ENCODE measurements at regions not wholly inside any gene's neighbourhood (a gene's known extent, or its start where the extent isn't known, plus 50 kb on each side); places are given as distances from the start of the nearest gene placed in this dataset.
A peak's percentile ranks its signal among the peaks of the same experiment; 100 is the strongest.

DNA sequence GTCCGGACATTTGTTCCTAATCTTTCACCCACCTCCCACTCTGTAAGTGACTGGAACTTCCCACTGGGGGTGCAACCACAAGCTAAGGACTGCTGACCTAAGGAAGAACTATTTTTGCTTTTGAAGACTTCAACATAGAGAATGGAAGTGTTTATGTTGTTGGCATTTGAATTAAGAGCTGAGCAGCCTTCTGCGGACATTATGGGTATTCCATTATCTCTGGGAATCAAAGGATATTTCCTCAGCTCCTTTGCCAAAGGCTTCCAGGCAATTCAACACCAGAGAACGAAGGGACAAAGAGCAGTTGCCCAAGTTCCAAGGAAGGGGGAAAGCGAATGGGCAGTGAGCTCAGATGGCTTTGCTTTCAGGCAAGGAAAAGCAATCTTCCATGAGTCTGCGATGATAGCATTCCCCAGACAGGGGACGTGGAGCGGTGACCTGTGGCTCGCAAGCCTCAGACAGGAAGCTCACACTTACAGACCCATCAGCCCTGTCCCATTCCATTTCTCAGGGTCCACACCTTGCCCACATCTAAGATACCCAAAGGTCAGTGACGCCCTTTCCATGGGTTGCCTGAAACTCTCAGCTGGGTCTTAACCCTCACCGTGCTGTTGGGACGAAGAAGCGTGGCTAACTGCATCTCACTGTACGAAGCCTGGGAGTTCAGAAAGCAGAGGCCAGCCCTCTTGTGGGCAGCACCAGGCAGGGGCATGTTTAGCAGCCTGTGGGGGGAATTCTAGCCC is 116.8 kb downstream of the COPS8 start:
- Histone ChIP-seq H3K27ac (ENCODE audit: low read depth in 2 of 2, low read length in 1 of 2) (peak overlapping the region in 1 of 2 experiments; percentile 91; a peak in 3 of 4 replicates), H3K4me3 (ENCODE audit: low read depth in 2 of 2, low read length in 1 of 2) (no peak overlapping the region), H3F3A (replicated peaks; ENCODE audit: insufficient read depth) (peaks cover 41% of the 10 kb centered on the region), H3K4me1 (ENCODE audit: control insufficient read depth in 1 of 2, insufficient read depth in 2 of 2, low read depth in 1 of 2, low read length in 1 of 2) (peaks cover 11 to 39% of the 10 kb centered on the region in 2 experiments; a peak in 3 of 4 replicates), H3K79me2 (ENCODE audit: insufficient read depth) (no peaks in the 10 kb centered on the region), H3K36me3 (replicated peaks in 1 of 2; ENCODE audit: control insufficient read depth in 1 of 2, insufficient read depth in 2 of 2, low read length in 1 of 2) (no peaks in the 10 kb centered on the region), H3K9ac (peak overlapping the region; percentile 35; the same call in 1 of the 2 replicates), H2AFZ (ENCODE audit: low read depth) (no peak overlapping the region), H3K9me2 (no peaks in the 10 kb centered on the region), H3K9me3 (no peaks in the 10 kb centered on the region), H3K27me3 (ENCODE audit: insufficient read depth) (no peaks in the 10 kb centered on the region), H3K4me2 (no peak overlapping the region; the same call in 1 of the 2 replicates), H4K20me1 (ENCODE audit: insufficient read depth) (no peaks in the 10 kb centered on the region)
- 86% methylated on average over 13 of the region's 13 CpGs for WGBS (ENCODE audit: low lambda C conversion rate)
- CTCF ChIA-PET: interaction anchor here (1.0 to 1.4 kb wide), 2 partner anchors 12 to 43 kb away, joined by 3 read pairs; no protein-coding TSS in a partner anchor
- no peak for DNase-seq
- POLR2A ChIA-PET: no interaction called here
- TF ChIP-seq MXI1 (IDR thresholded peaks at IDR 0.05; ENCODE audit: low read depth, low read length): no peak
- TF ChIP-seq RFX5 (IDR thresholded peaks at IDR 0.05; ENCODE audit: low read length): no peak
- TF ChIP-seq FOXJ3 (CRISPR knock-in tag; IDR thresholded peaks at IDR 0.05): no peak
- TF ChIP-seq, protein P1, sequence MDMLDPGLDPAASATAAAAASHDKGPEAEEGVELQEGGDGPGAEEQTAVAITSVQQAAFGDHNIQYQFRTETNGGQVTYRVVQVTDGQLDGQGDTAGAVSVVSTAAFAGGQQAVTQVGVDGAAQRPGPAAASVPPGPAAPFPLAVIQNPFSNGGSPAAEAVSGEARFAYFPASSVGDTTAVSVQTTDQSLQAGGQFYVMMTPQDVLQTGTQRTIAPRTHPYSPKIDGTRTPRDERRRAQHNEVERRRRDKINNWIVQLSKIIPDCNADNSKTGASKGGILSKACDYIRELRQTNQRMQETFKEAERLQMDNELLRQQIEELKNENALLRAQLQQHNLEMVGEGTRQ (IDR thresholded peaks at IDR 0.05; ENCODE audit: borderline replicate concordance, low read depth, low read length): no peak
- no peak for TF ChIP-seq ELF1 (IDR thresholded peaks at IDR 0.05)
- TF ChIP-seq JUND (IDR thresholded peaks at IDR 0.05): no peak
- TF ChIP-seq RXRA (IDR thresholded peaks at IDR 0.05; ENCODE audit: borderline replicate concordance, low read depth): no peak
- TF ChIP-seq REST (IDR thresholded peaks at IDR 0.05; ENCODE audit: low read depth, low read length): no peak
- TF ChIP-seq MAX (IDR thresholded peaks at IDR 0.05; ENCODE audit: low read depth): no peak
- TF ChIP-seq, protein P2, sequence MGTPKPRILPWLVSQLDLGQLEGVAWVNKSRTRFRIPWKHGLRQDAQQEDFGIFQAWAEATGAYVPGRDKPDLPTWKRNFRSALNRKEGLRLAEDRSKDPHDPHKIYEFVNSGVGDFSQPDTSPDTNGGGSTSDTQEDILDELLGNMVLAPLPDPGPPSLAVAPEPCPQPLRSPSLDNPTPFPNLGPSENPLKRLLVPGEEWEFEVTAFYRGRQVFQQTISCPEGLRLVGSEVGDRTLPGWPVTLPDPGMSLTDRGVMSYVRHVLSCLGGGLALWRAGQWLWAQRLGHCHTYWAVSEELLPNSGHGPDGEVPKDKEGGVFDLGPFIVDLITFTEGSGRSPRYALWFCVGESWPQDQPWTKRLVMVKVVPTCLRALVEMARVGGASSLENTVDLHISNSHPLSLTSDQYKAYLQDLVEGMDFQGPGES (IDR thresholded peaks at IDR 0.05; ENCODE audit: low read depth, low read length): no peak
- TF ChIP-seq, protein P3, sequence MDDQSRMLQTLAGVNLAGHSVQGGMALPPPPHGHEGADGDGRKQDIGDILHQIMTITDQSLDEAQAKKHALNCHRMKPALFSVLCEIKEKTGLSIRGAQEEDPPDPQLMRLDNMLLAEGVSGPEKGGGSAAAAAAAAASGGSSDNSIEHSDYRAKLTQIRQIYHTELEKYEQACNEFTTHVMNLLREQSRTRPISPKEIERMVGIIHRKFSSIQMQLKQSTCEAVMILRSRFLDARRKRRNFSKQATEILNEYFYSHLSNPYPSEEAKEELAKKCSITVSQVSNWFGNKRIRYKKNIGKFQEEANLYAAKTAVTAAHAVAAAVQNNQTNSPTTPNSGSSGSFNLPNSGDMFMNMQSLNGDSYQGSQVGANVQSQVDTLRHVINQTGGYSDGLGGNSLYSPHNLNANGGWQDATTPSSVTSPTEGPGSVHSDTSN (IDR thresholded peaks at IDR 0.05): no peak
- TF ChIP-seq USF1 (IDR thresholded peaks at IDR 0.05; ENCODE audit: borderline replicate concordance, low read depth): no peak
- no peak for TF ChIP-seq YY1 (IDR thresholded peaks at IDR 0.05; ENCODE audit: low read depth)
- no peak for TF ChIP-seq POLR2AphosphoS5 (IDR thresholded peaks at IDR 0.05; ENCODE audit: low read depth, low read length)
- TF ChIP-seq FOSL2 (IDR thresholded peaks at IDR 0.05; ENCODE audit: borderline replicate concordance, low read depth): no peak
